ENCODE measurements at regions not wholly inside any gene's neighbourhood (a gene's known extent, or its start where the extent isn't known, plus 50 kb on each side); places are given as distances from the start of the nearest gene placed in this dataset.
A peak's percentile ranks its signal among the peaks of the same experiment; 100 is the strongest.

DNA sequence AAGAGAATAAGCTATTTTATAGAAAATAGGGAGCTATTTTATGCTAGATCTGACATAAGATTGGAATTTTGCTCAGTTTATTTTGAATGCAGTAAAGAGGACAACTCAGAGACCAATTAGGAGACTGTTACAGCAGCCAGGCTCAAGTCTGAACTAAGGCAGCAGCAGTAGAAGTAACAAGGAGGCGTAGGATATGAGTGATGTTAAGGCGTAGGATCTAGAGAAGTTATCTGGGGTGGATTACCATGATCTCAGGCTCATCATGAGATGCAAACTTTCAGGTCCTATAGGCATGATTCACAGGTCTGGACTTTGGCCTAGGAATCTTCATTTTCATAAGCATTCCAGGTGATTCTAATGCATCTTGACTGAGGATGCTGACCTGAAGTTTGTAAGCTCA is 108.9 kb upstream of the BLID start:
- DNase-seq, result no peak
- WGBS, 3 donors, result 91 to 99% (median 99%) methylated on average over 2 of the region's 2 CpGs
- no peaks in the 10 kb centered on the region for H3K27me3 ChIP-seq
- no peak for TF ChIP-seq POLR2A (IDR thresholded peaks at IDR 0.05)
- TF ChIP-seq EP300 (IDR thresholded peaks at IDR 0.05), result no peak
- TF ChIP-seq, protein P1, sequence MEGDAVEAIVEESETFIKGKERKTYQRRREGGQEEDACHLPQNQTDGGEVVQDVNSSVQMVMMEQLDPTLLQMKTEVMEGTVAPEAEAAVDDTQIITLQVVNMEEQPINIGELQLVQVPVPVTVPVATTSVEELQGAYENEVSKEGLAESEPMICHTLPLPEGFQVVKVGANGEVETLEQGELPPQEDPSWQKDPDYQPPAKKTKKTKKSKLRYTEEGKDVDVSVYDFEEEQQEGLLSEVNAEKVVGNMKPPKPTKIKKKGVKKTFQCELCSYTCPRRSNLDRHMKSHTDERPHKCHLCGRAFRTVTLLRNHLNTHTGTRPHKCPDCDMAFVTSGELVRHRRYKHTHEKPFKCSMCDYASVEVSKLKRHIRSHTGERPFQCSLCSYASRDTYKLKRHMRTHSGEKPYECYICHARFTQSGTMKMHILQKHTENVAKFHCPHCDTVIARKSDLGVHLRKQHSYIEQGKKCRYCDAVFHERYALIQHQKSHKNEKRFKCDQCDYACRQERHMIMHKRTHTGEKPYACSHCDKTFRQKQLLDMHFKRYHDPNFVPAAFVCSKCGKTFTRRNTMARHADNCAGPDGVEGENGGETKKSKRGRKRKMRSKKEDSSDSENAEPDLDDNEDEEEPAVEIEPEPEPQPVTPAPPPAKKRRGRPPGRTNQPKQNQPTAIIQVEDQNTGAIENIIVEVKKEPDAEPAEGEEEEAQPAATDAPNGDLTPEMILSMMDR (IDR thresholded peaks at IDR 0.05), result no peak
- H3K9me3 ChIP-seq, result no peaks in the 10 kb centered on the region
- H3K4me1 ChIP-seq (ENCODE audit: insufficient read depth), result no peaks in the 10 kb centered on the region
- intact Hi-C loops (cut with DNase I), result loop anchor here in 2 of 4 donors (5.0 to 10.0 kb wide), 2 partner anchors 280 to 282 kb away; no protein-coding TSS in a partner anchor
- H3K36me3 ChIP-seq, result no peaks in the 10 kb centered on the region
- no peak overlapping the region for H3K27ac ChIP-seq
- H3K4me3 ChIP-seq, result no peak overlapping the region

DNA sequence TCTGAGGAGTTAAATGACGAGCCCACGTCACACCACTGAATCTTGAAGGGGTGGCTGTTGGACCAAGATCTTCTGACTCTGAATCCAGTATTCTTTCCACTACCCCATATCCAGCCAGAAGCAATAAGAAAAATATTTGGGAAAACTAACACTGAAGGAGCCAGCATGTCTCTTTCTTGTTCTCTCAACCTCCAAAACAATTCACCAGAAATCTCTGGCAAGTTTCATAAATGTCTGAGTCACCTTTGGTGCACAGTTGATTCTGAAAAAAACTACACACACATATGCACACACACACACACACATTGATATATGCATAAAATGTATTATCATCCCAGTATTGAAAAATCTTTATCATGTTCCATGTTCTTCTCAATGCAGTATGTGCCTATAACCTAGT is 104.3 kb upstream of the BLID start:
- 27 to 42% (median 39%) methylated on average over 2 of the region's 2 CpGs for WGBS, 3 donors
- intact Hi-C loops (cut with DNase I), result loop anchor here in 2 of 4 donors (5.0 to 10.0 kb wide), 2 partner anchors 284 to 287 kb away; no protein-coding TSS in a partner anchor

DNA sequence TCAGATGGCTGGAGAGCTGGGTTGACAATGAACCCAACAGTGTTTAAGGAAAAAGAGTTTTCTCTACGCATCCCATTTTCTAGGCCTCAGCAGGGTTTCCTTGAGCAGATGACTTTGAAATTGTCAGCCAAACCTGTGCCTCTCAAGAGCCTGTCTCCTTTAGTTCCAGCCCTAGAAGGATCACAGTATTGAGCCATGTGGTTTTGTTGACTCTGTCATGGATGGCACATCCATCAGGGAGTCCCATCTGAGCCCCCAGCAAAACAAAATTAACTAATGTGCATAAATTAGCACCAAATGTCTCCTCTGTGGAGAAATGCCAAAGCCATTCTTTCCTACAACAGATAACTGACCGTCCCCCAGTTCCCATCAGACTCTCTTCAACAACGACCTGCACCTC is 103.8 kb upstream of the BLID start:
- intact Hi-C loops (cut with DNase I), result loop anchor here (5.0 to 10.0 kb wide), 2 partner anchors 285 to 288 kb away; no protein-coding TSS in a partner anchor
- H3K4me3 ChIP-seq, result no peak overlapping the region
- no peaks in the 10 kb centered on the region for H3K9me3 ChIP-seq
- 69 to 81% (median 70%) methylated on average over 3 of the region's 3 CpGs for WGBS, 3 donors
- H3K27me3 ChIP-seq, result no peaks in the 10 kb centered on the region
- peaks cover 2% of the 10 kb centered on the region for H3K4me1 ChIP-seq (ENCODE audit: insufficient read depth)
- no peak overlapping the region for H3K27ac ChIP-seq
- no peak for DNase-seq
- H3K36me3 ChIP-seq, result no peaks in the 10 kb centered on the region
- TF ChIP-seq, protein P1 (IDR thresholded peaks at IDR 0.05), result no peak
- TF ChIP-seq POLR2A (IDR thresholded peaks at IDR 0.05), result no peak
- TF ChIP-seq EP300 (IDR thresholded peaks at IDR 0.05), result no peak

More for the DNA sequence above, 104.3 kb upstream of the BLID start:
- no peak for TF ChIP-seq EP300 (IDR thresholded peaks at IDR 0.05)
- TF ChIP-seq, protein P1 (IDR thresholded peaks at IDR 0.05), result no peak
- TF ChIP-seq POLR2A (IDR thresholded peaks at IDR 0.05), result no peak
- no peaks in the 10 kb centered on the region for H3K4me1 ChIP-seq (ENCODE audit: insufficient read depth)
- H3K9me3 ChIP-seq, result no peaks in the 10 kb centered on the region
- H3K27me3 ChIP-seq, result no peaks in the 10 kb centered on the region
- no peak overlapping the region for H3K27ac ChIP-seq
- no peak for DNase-seq
- H3K4me3 ChIP-seq, result no peak overlapping the region
- no peaks in the 10 kb centered on the region for H3K36me3 ChIP-seq

DNA sequence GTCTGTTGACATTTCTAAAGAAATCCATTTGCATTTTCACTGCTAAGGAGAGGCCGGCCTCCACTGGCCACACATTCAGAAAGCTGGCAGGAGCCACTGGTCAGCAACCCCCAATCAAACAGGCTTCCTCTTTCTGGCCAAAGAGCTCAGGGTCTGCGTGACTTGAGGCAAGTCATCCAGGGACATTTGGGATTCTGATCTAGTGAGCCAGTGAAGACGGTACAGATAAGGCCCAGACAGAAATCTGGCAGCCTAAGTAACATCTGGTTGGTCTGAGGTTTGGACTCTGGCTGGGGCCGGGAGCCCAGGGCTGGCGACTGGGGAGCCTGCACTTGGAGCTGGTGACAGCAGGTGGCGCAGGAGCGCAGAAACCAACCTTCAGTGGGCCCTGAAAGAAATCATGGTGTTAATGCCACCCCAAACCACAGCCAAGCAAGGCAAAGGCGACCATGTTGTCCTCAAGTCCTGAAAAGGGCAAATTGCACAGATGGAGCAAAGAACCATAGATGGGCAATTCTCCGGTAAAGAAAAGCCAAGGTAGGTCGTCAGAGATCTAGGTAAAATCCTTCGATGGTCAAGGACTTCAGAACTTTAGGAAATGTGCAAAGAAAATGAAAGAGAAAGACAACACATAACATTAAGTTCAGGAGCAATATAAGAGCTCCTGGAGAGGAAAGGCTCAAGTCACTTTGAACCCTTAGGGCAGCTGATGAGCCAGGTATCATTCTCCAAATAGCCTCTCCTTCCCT is 99.4 kb upstream of the BLID start:
- WGBS, 3 donors, result 29 to 36% (median 29%) methylated on average over 11 of the region's 11 CpGs
- Histone ChIP-seq H3K4me3 (no peak overlapping the region), H3K27me3 (no peaks in the 10 kb centered on the region), H3K4me1 (ENCODE audit: insufficient read depth) (peaks cover 2% of the 10 kb centered on the region), H3K27ac (no peak overlapping the region), H3K9me3 (no peaks in the 10 kb centered on the region), H3K36me3 (no peaks in the 10 kb centered on the region)
- intact Hi-C loops (cut with DNase I), result loop anchor here in 2 of 4 donors (5.0 kb wide), 1 partner anchor 292 kb away; no protein-coding TSS in a partner anchor
- peak; percentile 72 to 88 (median 75) for DNase-seq
- TF ChIP-seq, protein P1 (IDR thresholded peaks at IDR 0.05), result peak; percentile 46 to 87 (median 84)
- no peak for TF ChIP-seq EP300 (IDR thresholded peaks at IDR 0.05)
- no peak for TF ChIP-seq POLR2A (IDR thresholded peaks at IDR 0.05)

Measured in ovary (tissue), 7 donors.